Psoas muscle (tissue), 7 donors: ENCODE measurements at regions not wholly inside any gene's neighbourhood (a gene's known extent, or its start where the extent isn't known, plus 50 kb on each side); places are given as distances from the start of the nearest gene placed in this dataset.

Experiments used
- ATAC-seq, 4 donors: fragments of 200-7000 bp; cut with Tn5 transposase; one replicate each; pipeline ENCODE4 v1.9.1; 2020; ENCODE audit warnings: moderate library complexity in 3 of 4, mild to moderate bottlenecking in 2 of 4
- DNase-seq, 2 donors: peaks; one replicate each; pipeline ENCODE4 v3.0.0-alpha.2; 2020
- H3K27ac ChIP-seq: fragments of 200-600 bp; one replicate; pipeline ENCODE4 v1.8.0; 2022
- H3K27me3 ChIP-seq, 3 donors: fragments of 200-600 bp in 1 of 3; one replicate each; pipeline versions ENCODE4 v1.6.1 to v1.8.0; 2013 to 2022; ENCODE audit warnings: low read length in 2 of 3, mild to moderate bottlenecking in 2 of 3, moderate library complexity in 1 of 3; ENCODE audit not compliant: insufficient read depth in 3 of 3
- H3K36me3 ChIP-seq, 2 donors: fragments of 200-600 bp in 1 of 2; one replicate each; pipeline versions ENCODE4 v1.6.1 to v1.8.0; 2013 to 2022; ENCODE audit warnings: low read depth in 1 of 2, mild to moderate bottlenecking in 1 of 2, moderate library complexity in 1 of 2; ENCODE audit not compliant: insufficient read depth in 1 of 2
- H3K4me1 ChIP-seq: fragments of 200-600 bp; one replicate; pipeline ENCODE4 v1.8.0; 2022
- H3K4me3 ChIP-seq: fragments of 200-600 bp; one replicate; pipeline ENCODE4 v1.8.0; 2022; ENCODE audit warnings: mild to moderate bottlenecking
- H3K9me3 ChIP-seq: fragments of 200-600 bp; one replicate; pipeline ENCODE4 v1.8.0; 2022
- WGBS, 3 donors: extraction: QIAGEN DNeasy Blood & Tissue Kit; methylation state at CpG; one replicate each; pipeline versions ENCODE4 v1.1.6 to v1.1.7; 2013; 5-methylcytosine and 5-hydroxymethylcytosine counted together
- intact Hi-C, 2 donors: fragments of 100-400 bp; cut with DNase I; formaldehyde crosslinking; loops; one replicate each; pipeline versions ENCODE4 v1.11.0 to v1.14.2; 2022
- TF ChIP-seq, protein P1 (sequence below): fragments of 200-600 bp; IDR thresholded peaks from one replicate; pipeline ENCODE4 v1.8.0; 2022; ENCODE audit warnings: antibody characterized with exemption
- donor health status: healthy with polysubstance abuse.
- donor health status: DM: no; HTN: no; CAD: no; lungs with moderate emphysema.
- donor health status: Bipolar disorder and iron deficiency.
- donor health status: healthy.
- donor health status: DM: yes; HTN: yes; CAD: no.
- donor health status: DM: no; HTN: no; CAD: no.
- donor health status: DM: yes; HTN: yes; CAD: no.

DNA sequence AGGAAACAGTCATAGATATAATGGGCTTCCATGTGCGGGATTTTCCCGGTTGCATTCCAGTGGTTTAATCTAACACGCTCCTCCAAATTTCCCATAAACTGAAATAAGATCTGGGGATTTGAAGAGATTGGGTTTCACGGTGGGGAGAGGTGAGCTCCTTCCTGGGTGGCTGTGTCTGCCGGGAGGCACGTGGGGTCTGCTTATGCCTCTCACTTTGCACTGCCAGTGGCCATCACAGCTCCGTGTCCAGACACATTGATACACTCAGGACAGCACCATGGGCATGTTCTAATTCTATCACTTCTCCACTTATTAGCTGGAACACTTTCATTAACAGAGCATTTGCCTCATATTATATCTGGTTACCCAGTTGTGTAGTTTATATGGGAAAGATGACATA is 73.4 kb downstream of the SOX1 start:
- TF ChIP-seq, protein P1, sequence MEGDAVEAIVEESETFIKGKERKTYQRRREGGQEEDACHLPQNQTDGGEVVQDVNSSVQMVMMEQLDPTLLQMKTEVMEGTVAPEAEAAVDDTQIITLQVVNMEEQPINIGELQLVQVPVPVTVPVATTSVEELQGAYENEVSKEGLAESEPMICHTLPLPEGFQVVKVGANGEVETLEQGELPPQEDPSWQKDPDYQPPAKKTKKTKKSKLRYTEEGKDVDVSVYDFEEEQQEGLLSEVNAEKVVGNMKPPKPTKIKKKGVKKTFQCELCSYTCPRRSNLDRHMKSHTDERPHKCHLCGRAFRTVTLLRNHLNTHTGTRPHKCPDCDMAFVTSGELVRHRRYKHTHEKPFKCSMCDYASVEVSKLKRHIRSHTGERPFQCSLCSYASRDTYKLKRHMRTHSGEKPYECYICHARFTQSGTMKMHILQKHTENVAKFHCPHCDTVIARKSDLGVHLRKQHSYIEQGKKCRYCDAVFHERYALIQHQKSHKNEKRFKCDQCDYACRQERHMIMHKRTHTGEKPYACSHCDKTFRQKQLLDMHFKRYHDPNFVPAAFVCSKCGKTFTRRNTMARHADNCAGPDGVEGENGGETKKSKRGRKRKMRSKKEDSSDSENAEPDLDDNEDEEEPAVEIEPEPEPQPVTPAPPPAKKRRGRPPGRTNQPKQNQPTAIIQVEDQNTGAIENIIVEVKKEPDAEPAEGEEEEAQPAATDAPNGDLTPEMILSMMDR = no peak
- no peak for ATAC-seq
- Histone ChIP-seq H3K36me3 (no peaks in the 10 kb centered on the region), H3K27ac (no peak overlapping the region), H3K4me3 (no peak overlapping the region), H3K9me3 (no peaks in the 10 kb centered on the region), H3K4me1 (no peaks in the 10 kb centered on the region), H3K27me3 (peaks cover 0 to 4% (median 0%) of the 10 kb centered on the region in 3 donors)
- no peak for DNase-seq
- WGBS, 3 donors = 20 to 34% (median 20%) methylated on average over 7 of the region's 7 CpGs
- intact Hi-C loops = no loop called here

DNA sequence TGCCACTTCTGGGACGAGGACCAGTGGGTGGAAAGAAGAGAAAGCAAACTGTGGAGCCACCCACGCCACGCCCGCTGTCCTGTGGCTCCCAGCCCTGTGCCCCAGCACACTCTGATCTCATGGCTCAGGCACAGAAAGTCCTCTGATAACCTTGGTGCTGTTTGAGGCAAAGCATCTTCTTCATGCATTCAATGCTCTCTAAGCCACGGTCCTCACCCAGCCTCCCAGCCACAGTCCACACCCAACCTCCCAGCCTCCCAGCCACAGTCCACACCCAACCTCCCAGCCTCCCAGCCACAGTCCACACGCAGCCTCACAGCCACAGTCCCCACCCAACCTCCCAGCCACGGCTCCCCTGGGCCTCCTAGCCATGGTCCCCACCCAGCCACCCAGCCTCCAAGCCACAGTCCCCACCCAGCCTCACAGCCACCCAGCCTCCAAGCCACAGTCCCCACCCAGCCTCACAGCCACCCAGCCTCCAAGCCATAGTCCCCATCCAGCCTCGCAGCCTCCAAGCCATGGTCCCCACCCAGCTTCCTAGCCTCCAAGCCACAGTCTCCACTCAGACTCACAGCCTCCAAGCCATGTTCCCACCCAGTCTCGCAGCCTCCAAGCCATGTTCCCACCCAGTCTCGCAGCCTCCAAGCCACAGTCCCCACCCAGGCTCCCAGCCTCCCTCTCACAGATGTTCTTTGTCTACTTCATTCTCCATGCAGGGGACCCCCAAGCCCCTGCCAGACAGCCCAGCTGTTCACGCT is 74.9 kb downstream of the SOX1 start:
- intact Hi-C loops = no loop called here
- no peaks in the 10 kb centered on the region for H3K9me3 ChIP-seq
- H3K27me3 ChIP-seq = peaks cover 0 to 4% (median 0%) of the 10 kb centered on the region in 3 donors

DNA sequence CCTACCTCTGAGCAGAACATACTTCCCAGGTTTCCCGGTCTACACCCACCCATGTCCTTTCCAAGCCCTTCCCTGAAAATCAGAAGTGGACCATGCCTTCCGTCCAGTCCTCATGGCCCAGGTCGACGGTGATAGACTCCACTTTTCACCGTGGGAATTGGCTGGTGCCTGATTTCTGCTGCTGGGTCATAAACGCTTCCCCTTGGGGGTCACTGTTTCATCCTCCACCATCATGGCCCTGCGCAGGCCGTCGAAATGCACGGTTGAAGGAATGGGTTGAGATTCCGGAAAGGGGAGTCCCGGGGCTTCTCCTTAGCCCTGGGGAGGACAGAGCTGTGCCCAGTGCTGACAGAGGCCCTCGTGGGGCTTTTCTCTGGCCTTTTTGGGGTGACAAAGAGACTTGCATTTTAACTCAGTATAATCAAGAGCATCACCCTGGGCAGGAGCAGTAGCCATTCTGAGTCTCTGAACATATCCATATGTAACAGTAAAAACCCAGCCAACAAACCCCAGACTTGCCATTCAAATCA is 75.5 kb downstream of the SOX1 start:
- H3K36me3 ChIP-seq = no peaks in the 10 kb centered on the region
- H3K27me3 ChIP-seq = peaks cover 0 to 4% (median 0%) of the 10 kb centered on the region in 3 donors
- WGBS, 3 donors = 66 to 83% (median 70%) methylated on average over 13 of the region's 13 CpGs
- H3K4me1 ChIP-seq = no peaks in the 10 kb centered on the region
- intact Hi-C loops = no loop called here
- no peak overlapping the region for H3K27ac ChIP-seq
- ATAC-seq (no peak), DNase-seq (no peak)
- TF ChIP-seq, protein P1 = no peak
- H3K9me3 ChIP-seq = no peaks in the 10 kb centered on the region
- H3K4me3 ChIP-seq = no peak overlapping the region

More for the DNA sequence above, 74.9 kb downstream of the SOX1 start:
- DNase-seq (no peak), ATAC-seq (no peak)
- no peaks in the 10 kb centered on the region for H3K4me1 ChIP-seq
- no peak overlapping the region for H3K27ac ChIP-seq
- 76 to 80% (median 77%) methylated on average over 10 to 11 of the region's 11 CpGs for WGBS, 3 donors
- no peak overlapping the region for H3K4me3 ChIP-seq
- no peaks in the 10 kb centered on the region for H3K36me3 ChIP-seq
- TF ChIP-seq, protein P1 = no peak

DNA sequence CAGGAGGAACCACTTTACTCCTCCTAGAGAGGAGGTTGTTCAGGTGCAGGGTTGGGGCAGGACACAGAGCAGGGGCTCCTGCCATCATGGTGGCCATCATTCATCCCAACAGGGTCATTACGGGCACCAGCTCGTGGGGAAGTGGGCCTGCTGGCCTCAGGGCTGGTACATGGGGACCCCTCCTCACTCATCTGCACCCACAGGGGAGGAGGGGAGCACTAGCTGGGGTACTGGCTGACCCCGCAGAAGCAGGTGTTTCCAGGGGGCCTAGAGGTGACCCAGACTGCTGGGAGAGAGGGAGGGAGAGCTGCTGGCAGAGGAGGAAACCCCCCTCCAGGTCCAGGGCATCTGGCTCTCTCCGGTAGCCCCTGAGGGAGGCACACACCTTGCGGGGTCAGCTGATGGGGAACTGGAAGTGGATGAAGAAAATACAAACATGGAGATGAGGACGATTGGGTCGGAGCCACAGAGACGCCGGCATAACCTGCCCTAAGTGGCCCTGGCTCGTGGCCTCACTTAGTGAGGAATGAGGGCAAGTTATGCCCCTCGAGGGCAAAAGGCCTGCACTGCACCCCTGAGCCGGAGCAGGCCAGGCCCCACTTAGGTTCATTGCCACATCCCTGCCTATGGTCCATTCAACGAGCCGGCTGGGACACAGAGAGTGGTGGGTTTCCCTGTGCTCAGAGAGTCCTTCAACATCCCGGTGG is 76.2 kb downstream of the SOX1 start:
- no peaks in the 10 kb centered on the region for H3K36me3 ChIP-seq
- TF ChIP-seq, protein P1 = no peak
- DNase-seq (no peak), ATAC-seq (no peak)
- no peaks in the 10 kb centered on the region for H3K4me1 ChIP-seq
- H3K9me3 ChIP-seq = no peaks in the 10 kb centered on the region
- 83 to 88% (median 87%) methylated on average over 15 of the region's 15 CpGs for WGBS, 3 donors
- H3K27ac ChIP-seq = no peak overlapping the region
- intact Hi-C loops = no loop called here
- H3K27me3 ChIP-seq = peaks cover 0 to 4% (median 0%) of the 10 kb centered on the region in 3 donors
- H3K4me3 ChIP-seq = no peak overlapping the region
